Neuronal stem cell (in vitro differentiated cells): ENCODE measurements at regions not wholly inside any gene's neighbourhood (a gene's known extent, or its start where the extent isn't known, plus 50 kb on each side); places are given as distances from the start of the nearest gene placed in this dataset.

Source experiments
- DNase-seq: peaks from one replicate; pipeline ENCODE4 v3.0.0-alpha.2; 2013; ENCODE audit warnings: low spot score
- H2AFZ ChIP-seq: one replicate; pipeline ENCODE4 v1.6.1; 2013; ENCODE audit warnings: mild to moderate bottlenecking, low read length, inconsistent platforms
- H2AK5ac ChIP-seq: 2 replicates; pipeline ENCODE4 v1.6.1; 2013; ENCODE audit warnings: low read depth, mild to moderate bottlenecking, inconsistent platforms, low read length, moderate library complexity, mixed read lengths
- H2BK120ac ChIP-seq: 2 replicates; pipeline ENCODE4 v1.6.1; 2013; ENCODE audit warnings: low read depth, mild to moderate bottlenecking, inconsistent platforms, low read length, moderate library complexity, mixed read lengths
- H2BK12ac ChIP-seq: one replicate; pipeline ENCODE4 v1.6.1; 2013; ENCODE audit warnings: low read length, inconsistent platforms
- H2BK15ac ChIP-seq: 2 replicates; pipeline ENCODE4 v1.6.1; 2013; ENCODE audit warnings: mild to moderate bottlenecking, low read length, inconsistent platforms, mixed read lengths
- H2BK5ac ChIP-seq: one replicate; pipeline ENCODE4 v1.6.1; 2013; ENCODE audit warnings: inconsistent platforms, mild to moderate bottlenecking, low read length, moderate library complexity
- H3K14ac ChIP-seq: one replicate; pipeline ENCODE4 v1.6.1; 2013; ENCODE audit warnings: low read length, inconsistent platforms
- H3K18ac ChIP-seq: 2 replicates; pipeline ENCODE4 v1.6.1; 2013; ENCODE audit warnings: low read length, inconsistent platforms
- H3K23ac ChIP-seq: 2 replicates; pipeline ENCODE4 v1.6.1; 2013; ENCODE audit warnings: low read depth, mild to moderate bottlenecking, mixed read lengths, low read length, inconsistent platforms; ENCODE audit not compliant: poor library complexity
- H3K27ac ChIP-seq: replicated peaks from 3 replicates; pipeline ENCODE4 v1.5.1; 2013; ENCODE audit warnings: low read length, inconsistent platforms
- H3K27me3 ChIP-seq, 3 experiments: 2 replicates each; pipeline ENCODE4 v1.6.1; 2013; ENCODE audit warnings: low read length in 3 of 3, mild to moderate bottlenecking in 2 of 3, inconsistent platforms in 1 of 3, low read depth in 1 of 3, mixed read lengths in 1 of 3, moderate library complexity in 1 of 3; ENCODE audit not compliant: control insufficient read depth in 3 of 3, insufficient read depth in 3 of 3
- H3K36me3 ChIP-seq, 2 donors: replicated peaks in 1 of 2; 2 replicates each; pipeline ENCODE4 v1.6.1; 2013; ENCODE audit warnings: low read length in 2 of 2; ENCODE audit not compliant: control insufficient read depth in 2 of 2, insufficient read depth in 2 of 2
- H3K4ac ChIP-seq: 2 replicates; pipeline ENCODE4 v1.6.1; 2013; ENCODE audit warnings: inconsistent platforms, mild to moderate bottlenecking, low read length, moderate library complexity
- H3K4me1 ChIP-seq, 2 donors: 1 replicate in 1 of 2; 2 replicates in 1 of 2; pipeline ENCODE4 v1.6.1; 2013; ENCODE audit warnings: low read length in 2 of 2, low read depth in 1 of 2; ENCODE audit not compliant: control insufficient read depth in 2 of 2, insufficient read depth in 1 of 2
- H3K4me2 ChIP-seq: one replicate; pipeline ENCODE4 v1.6.1; 2013; ENCODE audit warnings: mild to moderate bottlenecking, low read length, inconsistent platforms; ENCODE audit not compliant: insufficient read depth, poor library complexity, severe bottlenecking
- H3K4me3 ChIP-seq, 2 donors: 2 replicates each; pipeline ENCODE4 v1.5.1; 2013; ENCODE audit warnings: low read length in 2 of 2, mild to moderate bottlenecking in 2 of 2, inconsistent platforms in 1 of 2, moderate library complexity in 1 of 2
- H3K79me1 ChIP-seq: one replicate; pipeline ENCODE4 v1.6.1; 2013; ENCODE audit warnings: low read depth, mild to moderate bottlenecking, inconsistent platforms, low read length, moderate library complexity
- H3K9ac ChIP-seq: one replicate; pipeline ENCODE4 v1.6.1; 2013; ENCODE audit warnings: mild to moderate bottlenecking, low read depth, low read length, inconsistent platforms; ENCODE audit not compliant: poor library complexity
- H3K9me3 ChIP-seq, 2 donors: replicated peaks in 1 of 2; 2 replicates each; pipeline versions ENCODE3 to v1.6.1; 2013; ENCODE audit warnings: low read length in 2 of 2, mild to moderate bottlenecking in 2 of 2, inconsistent platforms in 1 of 2, low read depth in 1 of 2, mixed read lengths in 1 of 2, moderate library complexity in 1 of 2; ENCODE audit not compliant: control insufficient read depth in 2 of 2, insufficient read depth in 1 of 2
- H4K8ac ChIP-seq: one replicate; pipeline ENCODE4 v1.6.1; 2013; ENCODE audit warnings: low read depth, mild to moderate bottlenecking, inconsistent platforms, low read length, moderate library complexity
- H4K91ac ChIP-seq: one replicate; pipeline ENCODE4 v1.6.1; 2013; ENCODE audit warnings: low read length, low read depth, mild to moderate bottlenecking, inconsistent platforms; ENCODE audit not compliant: poor library complexity
- WGBS, 2 donors: extraction: QIAGEN DNeasy Blood & Tissue Kit; methylation state at CpG; one replicate each; pipeline ENCODE4 v1.1.7; 2013; ENCODE audit warnings: missing lambda C conversion rate in 2 of 2, mixed read lengths in 1 of 2; ENCODE audit not compliant: insufficient read length in 2 of 2, insufficient replicate concordance in 1 of 2; ENCODE audit errors: extremely low coverage in 2 of 2; 5-methylcytosine and 5-hydroxymethylcytosine counted together

DNA sequence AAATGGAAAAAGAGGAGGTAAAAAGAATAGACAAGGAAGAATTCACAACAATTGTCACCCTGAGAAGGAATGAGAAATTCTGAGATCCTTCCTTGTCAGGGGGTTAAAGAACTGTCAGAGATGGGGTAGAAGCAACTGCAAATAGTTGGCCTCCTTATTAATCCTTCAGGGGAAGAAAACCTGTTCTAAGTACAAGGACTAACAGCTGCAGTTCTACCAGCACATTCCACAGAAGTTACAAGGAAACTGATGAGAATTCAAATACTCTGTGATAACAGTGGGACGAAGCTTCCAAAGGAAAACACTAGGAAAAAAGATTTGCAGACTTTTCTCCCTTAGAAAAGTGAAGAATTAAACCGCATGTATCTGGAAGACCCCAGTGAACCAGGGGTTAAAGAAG is 93.7 kb downstream of the OR2K2 start:
- no peak overlapping the region for H3K4me2 ChIP-seq
- no peak overlapping the region for H3K23ac ChIP-seq
- no peak overlapping the region for H2AFZ ChIP-seq
- no peak overlapping the region for H4K91ac ChIP-seq
- no peak overlapping the region for H3K9ac ChIP-seq
- H4K8ac ChIP-seq: no peak overlapping the region
- H3K27me3 ChIP-seq: no peaks in the 10 kb centered on the region
- H2BK15ac ChIP-seq: no peak overlapping the region
- no peak for DNase-seq
- H3K27ac ChIP-seq: no peak overlapping the region
- H3K18ac ChIP-seq: no peak overlapping the region
- H2BK5ac ChIP-seq: no peak overlapping the region
- no peak overlapping the region for H2BK120ac ChIP-seq
- H3K36me3 ChIP-seq: no peaks in the 10 kb centered on the region
- no CpG with 5 or more reads among the region's 2 CpGs for WGBS, 2 donors
- no peak overlapping the region for H2AK5ac ChIP-seq
- H3K9me3 ChIP-seq: no peaks in the 10 kb centered on the region
- no peak overlapping the region for H3K14ac ChIP-seq
- H3K4me1 ChIP-seq: peaks cover 0 to 10% of the 10 kb centered on the region in 2 donors
- no peak overlapping the region for H2BK12ac ChIP-seq
- H3K4ac ChIP-seq: no peak overlapping the region
- H3K79me1 ChIP-seq: no peaks in the 10 kb centered on the region
- H3K4me3 ChIP-seq: no peak overlapping the region

DNA sequence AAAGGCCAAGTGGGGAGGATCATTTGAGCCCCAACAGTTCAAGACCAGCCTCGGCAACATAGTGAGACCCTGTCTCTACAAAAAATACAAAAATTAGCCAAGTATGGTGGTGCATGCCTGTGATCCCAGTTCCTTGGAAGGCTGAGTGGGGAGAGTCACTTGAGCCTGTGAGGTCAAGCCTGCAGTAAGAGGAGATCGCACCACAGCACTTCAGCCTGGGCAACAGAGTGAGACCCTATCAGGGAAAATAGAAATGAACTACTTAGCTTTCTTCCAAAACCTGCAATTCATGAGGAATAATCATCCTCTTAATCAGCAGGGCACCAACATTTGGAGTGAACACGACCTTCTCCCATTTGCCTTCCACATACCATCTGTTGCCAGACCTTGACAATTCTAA is 96.1 kb downstream of the OR2K2 start:
- no peaks in the 10 kb centered on the region for H3K79me1 ChIP-seq
- H2BK5ac ChIP-seq: no peak overlapping the region
- no peak overlapping the region for H2BK15ac ChIP-seq
- no CpG with 5 or more reads among the region's 3 CpGs for WGBS, 2 donors
- no peak overlapping the region for H2AFZ ChIP-seq
- no peak overlapping the region for H3K18ac ChIP-seq
- H3K23ac ChIP-seq: no peak overlapping the region
- H4K8ac ChIP-seq: no peak overlapping the region
- H3K9ac ChIP-seq: no peak overlapping the region
- H4K91ac ChIP-seq: no peak overlapping the region
- H2BK120ac ChIP-seq: no peak overlapping the region
- H3K27ac ChIP-seq: peak overlapping the region; percentile 71
- no peaks in the 10 kb centered on the region for H3K9me3 ChIP-seq
- DNase-seq: no peak
- no peaks in the 10 kb centered on the region for H3K36me3 ChIP-seq
- H3K4me2 ChIP-seq: no peak overlapping the region
- no peaks in the 10 kb centered on the region for H3K27me3 ChIP-seq
- no peak overlapping the region for H3K14ac ChIP-seq
- H3K4ac ChIP-seq: no peak overlapping the region
- H2AK5ac ChIP-seq: no peak overlapping the region
- H2BK12ac ChIP-seq: no peak overlapping the region
- H3K4me1 ChIP-seq: peaks cover 0 to 10% of the 10 kb centered on the region in 2 donors
- no peak overlapping the region for H3K4me3 ChIP-seq

DNA sequence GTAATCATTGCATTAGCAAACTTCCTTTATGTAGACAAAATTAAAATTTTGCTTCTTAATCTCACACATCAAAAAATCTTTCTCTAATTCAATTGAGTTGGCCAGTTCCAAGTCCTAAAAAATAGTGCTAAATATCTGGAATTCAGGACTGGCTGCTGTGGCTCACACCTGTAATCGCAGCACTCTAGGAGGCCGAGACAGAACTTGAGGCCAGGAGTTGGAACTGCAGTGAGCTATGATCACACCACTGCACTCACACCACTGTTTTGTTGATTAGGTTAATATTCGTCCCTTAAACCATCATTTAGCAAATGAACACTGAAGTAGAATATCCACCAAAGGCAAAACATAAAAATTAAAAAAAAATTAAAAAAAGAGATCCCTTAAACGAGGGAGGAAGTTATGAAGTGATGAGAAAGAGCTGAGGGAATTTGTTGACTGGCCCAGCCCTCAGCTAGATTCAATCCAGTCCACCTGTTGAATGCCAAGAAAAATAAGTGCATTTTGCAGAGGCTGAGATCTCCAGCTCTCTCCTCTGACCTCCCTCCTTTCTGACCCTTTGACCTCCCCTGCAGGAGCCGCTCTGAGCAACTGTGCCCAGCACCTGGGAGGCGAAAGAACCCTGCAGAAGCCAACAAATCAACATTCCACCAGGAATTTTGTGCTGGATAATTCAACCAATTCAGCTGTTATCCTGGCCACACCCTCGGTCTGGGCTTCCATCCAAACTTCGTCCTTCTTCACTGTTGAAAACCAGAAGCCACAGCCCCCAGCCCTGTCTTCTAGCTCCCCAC is 96.8 kb downstream of the OR2K2 start:
- Histone ChIP-seq H3K27ac (peak overlapping the region; percentile 71), H4K8ac (no peak overlapping the region)
- peak; percentile 30 for DNase-seq

GRCh38 chr9:111231801-111232580 is 98.0 kb downstream of the OR2K2 start:
- Histone ChIP-seq H3K79me1 (no peaks in the 10 kb centered on the region), H2BK120ac (no peak overlapping the region), H3K14ac (no peak overlapping the region), H4K8ac (no peak overlapping the region), H3K9ac (no peak overlapping the region), H3K9me3 (no peaks in the 10 kb centered on the region), H3K4me2 (no peak overlapping the region), H3K18ac (no peak overlapping the region), H2BK15ac (no peak overlapping the region), H2BK12ac (no peak overlapping the region), H3K27me3 (no peaks in the 10 kb centered on the region), H2AFZ (no peak overlapping the region), H4K91ac (no peak overlapping the region), H3K4me1 (peaks cover 0 to 8% of the 10 kb centered on the region in 2 donors), H2BK5ac (no peak overlapping the region), H3K36me3 (no peaks in the 10 kb centered on the region), H3K4me3 (no peak overlapping the region), H3K4ac (no peak overlapping the region), H3K27ac (no peak overlapping the region), H2AK5ac (no peak overlapping the region), H3K23ac (no peak overlapping the region)
- WGBS, 2 donors: no CpG with 5 or more reads among the region's 3 CpGs
- DNase-seq: no peak

More for the DNA sequence above, 96.8 kb downstream of the OR2K2 start:
- Histone ChIP-seq H2BK5ac (no peak overlapping the region), H3K4me1 (peaks cover 0 to 10% of the 10 kb centered on the region in 2 donors), H3K4me3 (no peak overlapping the region), H3K4me2 (no peak overlapping the region), H2BK120ac (no peak overlapping the region), H3K14ac (no peak overlapping the region), H3K27me3 (no peaks in the 10 kb centered on the region), H3K36me3 (no peaks in the 10 kb centered on the region), H2AFZ (no peak overlapping the region), H3K18ac (no peak overlapping the region), H2BK15ac (no peak overlapping the region), H3K9me3 (no peaks in the 10 kb centered on the region), H4K91ac (no peak overlapping the region), H3K79me1 (no peaks in the 10 kb centered on the region), H3K23ac (no peak overlapping the region), H2BK12ac (no peak overlapping the region), H3K9ac (no peak overlapping the region), H3K4ac (no peak overlapping the region), H2AK5ac (no peak overlapping the region)
- no CpG with 5 or more reads among the region's 8 CpGs for WGBS, 2 donors
